ENCODE measurements at regions not wholly inside any gene's neighbourhood (a gene's known extent, or its start where the extent isn't known, plus 50 kb on each side); places are given as distances from the start of the nearest gene placed in this dataset.

DNA sequence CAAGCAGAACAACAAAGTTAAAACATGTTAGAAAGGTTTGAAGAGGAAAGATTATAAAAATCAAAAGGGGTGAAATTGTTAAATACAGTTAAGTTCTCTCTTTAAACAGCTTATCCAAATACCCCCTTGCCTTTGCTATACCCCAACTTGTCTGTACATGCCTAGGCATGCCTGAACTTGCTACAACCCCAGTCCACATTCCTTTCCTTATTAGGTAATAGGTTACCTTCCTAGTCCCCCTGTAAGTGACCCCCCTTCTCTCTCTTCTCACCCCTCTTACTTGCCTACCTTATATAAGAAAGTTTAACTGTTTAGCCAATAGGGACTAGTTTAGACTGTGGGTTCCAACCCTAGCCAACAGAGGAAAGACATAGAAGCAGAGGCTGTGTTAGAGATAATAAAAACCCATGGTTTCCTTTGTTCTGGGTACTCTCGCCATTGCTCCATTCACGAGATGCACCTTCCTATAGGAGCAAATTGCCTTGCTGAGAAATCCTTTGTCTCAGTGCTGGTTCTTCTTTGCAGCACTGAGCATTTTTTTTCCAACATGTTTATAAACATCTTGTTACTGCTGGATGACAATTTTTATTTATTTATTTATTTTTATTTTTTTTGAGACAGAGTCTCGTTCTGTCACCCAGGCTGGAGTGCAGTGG is 282.2 kb upstream of the GALNT17 start (continued):
- TF ChIP-seq TAF1 (IDR thresholded peaks at IDR 0.05; ENCODE audit: low read depth, low read length) (0 out of 2 replicates have a peak, but pooled peaks have one; percentile 60), POLR2A (IDR thresholded peaks at IDR 0.05; ENCODE audit: control extremely low read depth in 1 of 2, low read depth in 2 of 2, low read length in 2 of 2) (peak in 1 of 2 experiments; percentile 63; a peak in 2 of 3 replicates), PHF8 (conservative IDR thresholded peaks at IDR 0.05; ENCODE audit: low read depth, low read length) (no peak), MAFK (IDR thresholded peaks at IDR 0.05; ENCODE audit: low read depth, low read length) (peak; percentile 62; the same call in 1 of the 2 replicates), EGR1 (IDR thresholded peaks at IDR 0.05; ENCODE audit: borderline replicate concordance, low read depth, low read length) (no peak)
- TF ChIP-seq, protein P1, sequence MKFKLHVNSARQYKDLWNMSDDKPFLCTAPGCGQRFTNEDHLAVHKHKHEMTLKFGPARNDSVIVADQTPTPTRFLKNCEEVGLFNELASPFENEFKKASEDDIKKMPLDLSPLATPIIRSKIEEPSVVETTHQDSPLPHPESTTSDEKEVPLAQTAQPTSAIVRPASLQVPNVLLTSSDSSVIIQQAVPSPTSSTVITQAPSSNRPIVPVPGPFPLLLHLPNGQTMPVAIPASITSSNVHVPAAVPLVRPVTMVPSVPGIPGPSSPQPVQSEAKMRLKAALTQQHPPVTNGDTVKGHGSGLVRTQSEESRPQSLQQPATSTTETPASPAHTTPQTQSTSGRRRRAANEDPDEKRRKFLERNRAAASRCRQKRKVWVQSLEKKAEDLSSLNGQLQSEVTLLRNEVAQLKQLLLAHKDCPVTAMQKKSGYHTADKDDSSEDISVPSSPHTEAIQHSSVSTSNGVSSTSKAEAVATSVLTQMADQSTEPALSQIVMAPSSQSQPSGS (IDR thresholded peaks at IDR 0.05; ENCODE audit: low read length): peak; percentile 83

Data from H1 (cell line).